ENCODE measurements at regions not wholly inside any gene's neighbourhood (a gene's known extent, or its start where the extent isn't known, plus 50 kb on each side); places are given as distances from the start of the nearest gene placed in this dataset.
"Not testable (repeated sequence)": the region's sequence is repeated elsewhere in the genome, so short reads cannot be mapped to it uniquely, and the experiment has no call there.

DNA sequence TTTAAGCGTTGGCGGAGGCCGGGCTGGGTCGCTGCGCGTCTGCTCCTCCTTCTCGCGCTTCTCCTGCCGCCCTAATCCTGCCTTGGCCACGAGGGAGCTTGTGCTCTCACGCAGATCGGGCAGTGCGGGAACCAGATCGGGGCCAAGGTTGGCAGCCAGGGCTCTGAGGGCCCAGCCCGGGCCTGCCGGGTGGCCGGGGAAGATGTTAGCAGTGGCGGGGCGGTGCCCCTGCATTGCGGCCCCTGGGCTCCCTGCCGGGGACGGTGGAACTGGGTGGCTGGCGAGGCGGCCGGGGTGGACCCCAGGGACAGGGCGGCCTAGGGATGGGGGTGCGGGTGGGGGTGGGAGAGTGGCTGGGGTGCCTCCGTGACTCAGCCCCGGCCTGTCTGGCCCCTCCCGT, 297.4 kb downstream of the CACNA1B start:
- H3K4me3 Mint-ChIP-seq (ENCODE audit: unreplicated experiment); POLR2A ChIA-PET; H3K9me3 Mint-ChIP-seq (ENCODE audit: unreplicated experiment); H3K27ac Mint-ChIP-seq (ENCODE audit: low read depth, unreplicated experiment); intact Hi-C loops (cut with micrococcal nuclease); BruUV-seq (replicated peaks); CTCF ChIA-PET; H3K36me3 Mint-ChIP-seq (ENCODE audit: insufficient read depth, unreplicated experiment); DNase-seq (ENCODE audit: unreplicated experiment); H3K4me1 Mint-ChIP-seq (ENCODE audit: insufficient read depth, unreplicated experiment); H3K27me3 Mint-ChIP-seq (ENCODE audit: insufficient read depth, unreplicated experiment): not testable (repeated sequence)

DNA sequence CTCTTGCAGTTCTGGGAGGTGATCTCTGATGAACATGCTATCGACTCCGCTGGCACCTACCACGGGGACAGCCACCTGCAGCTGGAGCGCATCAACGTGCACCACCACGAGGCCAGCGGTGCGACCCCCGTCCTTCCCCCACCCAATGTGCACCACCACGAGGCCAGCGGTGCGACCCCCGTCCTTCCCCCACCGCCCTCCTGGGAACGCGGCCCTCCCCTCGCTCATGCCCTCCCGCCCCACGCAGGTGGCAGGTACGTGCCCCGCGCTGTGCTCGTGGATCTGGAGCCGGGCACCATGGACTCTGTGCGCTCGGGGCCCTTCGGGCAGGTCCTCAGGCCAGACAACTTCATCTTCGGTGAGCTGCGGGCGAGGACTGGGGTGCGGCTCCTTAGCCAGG, 297.8 kb downstream of the CACNA1B start:
- H3K9me3 Mint-ChIP-seq (ENCODE audit: unreplicated experiment); BruUV-seq (replicated peaks); DNase-seq (ENCODE audit: unreplicated experiment); H3K4me1 Mint-ChIP-seq (ENCODE audit: insufficient read depth, unreplicated experiment); H3K4me3 Mint-ChIP-seq (ENCODE audit: unreplicated experiment); intact Hi-C loops (cut with micrococcal nuclease); H3K27me3 Mint-ChIP-seq (ENCODE audit: insufficient read depth, unreplicated experiment); H3K27ac Mint-ChIP-seq (ENCODE audit: low read depth, unreplicated experiment); POLR2A ChIA-PET; H3K36me3 Mint-ChIP-seq (ENCODE audit: insufficient read depth, unreplicated experiment); CTCF ChIA-PET: not testable (repeated sequence)

DNA sequence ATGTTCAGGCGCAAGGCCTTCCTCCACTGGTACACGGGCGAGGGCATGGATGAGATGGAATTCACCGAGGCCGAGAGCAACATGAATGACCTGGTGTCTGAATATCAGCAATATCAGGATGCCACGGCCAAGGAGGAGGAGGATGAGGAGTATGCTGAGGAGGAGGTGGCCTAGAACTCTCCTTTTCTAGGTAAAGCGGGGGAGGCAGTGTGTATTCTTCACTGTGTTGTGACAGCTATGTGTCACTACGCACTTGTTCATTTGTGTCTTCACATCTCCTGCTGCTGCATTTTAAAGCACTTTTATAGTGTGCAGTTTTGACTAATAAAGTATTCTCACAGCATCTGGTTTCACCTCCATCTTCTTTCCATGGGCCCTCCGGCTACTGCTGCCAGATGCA, 299.5 kb downstream of the CACNA1B start:
- H3K27me3 Mint-ChIP-seq (ENCODE audit: insufficient read depth, unreplicated experiment); H3K4me3 Mint-ChIP-seq (ENCODE audit: unreplicated experiment); POLR2A ChIA-PET; BruUV-seq (replicated peaks); H3K36me3 Mint-ChIP-seq (ENCODE audit: insufficient read depth, unreplicated experiment); H3K9me3 Mint-ChIP-seq (ENCODE audit: unreplicated experiment); H3K27ac Mint-ChIP-seq (ENCODE audit: low read depth, unreplicated experiment); H3K4me1 Mint-ChIP-seq (ENCODE audit: insufficient read depth, unreplicated experiment); intact Hi-C loops (cut with micrococcal nuclease); CTCF ChIA-PET; DNase-seq (ENCODE audit: unreplicated experiment): not testable (repeated sequence)

DNA sequence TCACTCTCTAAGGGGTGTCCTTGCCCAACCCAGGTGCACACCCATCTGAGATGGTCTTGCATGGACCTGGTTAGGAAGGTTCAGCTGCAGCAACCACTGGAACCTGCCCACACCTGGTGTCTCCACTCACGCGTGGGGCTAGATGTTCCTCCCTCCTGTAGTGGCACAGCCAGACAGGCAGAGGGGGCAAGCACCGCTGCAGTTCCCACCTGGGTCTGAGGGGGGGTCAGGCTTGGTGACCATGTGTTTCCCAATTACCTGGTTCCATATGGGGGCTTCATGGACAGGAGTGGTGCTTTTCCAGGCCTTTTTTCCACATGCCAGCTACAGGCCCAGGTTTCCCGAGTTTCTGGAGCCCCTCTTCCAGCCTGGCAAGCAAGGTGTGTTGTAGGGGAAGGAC, 301.4 kb downstream of the CACNA1B start:
- CTCF ChIA-PET, result not testable (repeated sequence)

DNA sequence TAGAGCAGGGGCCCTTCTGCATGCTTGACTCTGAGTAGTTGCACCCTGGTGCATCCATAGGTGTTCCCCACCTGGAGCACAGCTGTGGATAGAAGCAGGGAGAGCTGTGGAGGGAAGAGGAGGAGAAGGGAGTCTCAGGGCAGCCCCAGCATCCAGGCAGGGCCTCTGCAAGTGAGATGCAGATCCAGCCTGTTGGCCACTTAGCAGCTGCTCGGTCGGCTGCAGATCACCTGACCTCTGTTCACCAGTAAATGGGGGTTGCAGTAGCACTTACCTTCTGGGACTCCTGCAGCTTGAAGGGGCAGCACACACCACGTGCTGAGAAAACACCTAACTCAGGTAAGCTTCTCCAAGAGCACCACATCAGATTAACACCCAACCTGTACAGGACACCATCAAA, 302.1 kb downstream of the CACNA1B start:
- H3K36me3 Mint-ChIP-seq (ENCODE audit: insufficient read depth, unreplicated experiment); POLR2A ChIA-PET: not testable (repeated sequence)

More for the DNA sequence above, 301.4 kb downstream of the CACNA1B start:
- DNase-seq (ENCODE audit: unreplicated experiment); BruUV-seq (replicated peaks); H3K4me1 Mint-ChIP-seq (ENCODE audit: insufficient read depth, unreplicated experiment); H3K4me3 Mint-ChIP-seq (ENCODE audit: unreplicated experiment); H3K27ac Mint-ChIP-seq (ENCODE audit: low read depth, unreplicated experiment); H3K36me3 Mint-ChIP-seq (ENCODE audit: insufficient read depth, unreplicated experiment); intact Hi-C loops (cut with micrococcal nuclease); POLR2A ChIA-PET; H3K9me3 Mint-ChIP-seq (ENCODE audit: unreplicated experiment): not testable (repeated sequence)
- peaks cover 12% of the 10 kb centered on the region for H3K27me3 Mint-ChIP-seq (ENCODE audit: insufficient read depth, unreplicated experiment)

DNA sequence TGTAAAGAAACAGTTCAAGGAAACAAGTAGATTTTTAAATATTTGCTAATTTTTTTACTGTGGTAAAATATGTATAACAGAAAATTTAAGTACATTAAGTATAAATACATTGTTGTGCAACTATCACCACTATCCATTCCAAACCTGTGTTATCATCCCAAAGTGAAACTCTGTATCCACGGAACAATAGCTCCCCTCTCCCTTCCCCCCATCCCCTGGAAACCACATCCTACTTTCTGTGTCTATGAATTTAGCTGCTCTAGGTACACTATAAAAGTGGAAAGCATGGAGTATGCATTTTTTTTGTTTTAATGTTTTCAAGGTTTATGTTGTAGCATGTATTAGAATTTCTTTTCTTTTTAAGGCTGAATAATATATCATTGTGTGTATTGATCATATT, 304.4 kb downstream of the CACNA1B start:
- H3K9me3 Mint-ChIP-seq (ENCODE audit: unreplicated experiment), result not testable (repeated sequence)

More for the DNA sequence above, 302.1 kb downstream of the CACNA1B start:
- BruUV-seq (replicated peaks); H3K4me3 Mint-ChIP-seq (ENCODE audit: unreplicated experiment); DNase-seq (ENCODE audit: unreplicated experiment); H3K4me1 Mint-ChIP-seq (ENCODE audit: insufficient read depth, unreplicated experiment); H3K9me3 Mint-ChIP-seq (ENCODE audit: unreplicated experiment); CTCF ChIA-PET; intact Hi-C loops (cut with micrococcal nuclease); H3K27ac Mint-ChIP-seq (ENCODE audit: low read depth, unreplicated experiment): not testable (repeated sequence)
- peaks cover 13% of the 10 kb centered on the region for H3K27me3 Mint-ChIP-seq (ENCODE audit: insufficient read depth, unreplicated experiment)

DNA sequence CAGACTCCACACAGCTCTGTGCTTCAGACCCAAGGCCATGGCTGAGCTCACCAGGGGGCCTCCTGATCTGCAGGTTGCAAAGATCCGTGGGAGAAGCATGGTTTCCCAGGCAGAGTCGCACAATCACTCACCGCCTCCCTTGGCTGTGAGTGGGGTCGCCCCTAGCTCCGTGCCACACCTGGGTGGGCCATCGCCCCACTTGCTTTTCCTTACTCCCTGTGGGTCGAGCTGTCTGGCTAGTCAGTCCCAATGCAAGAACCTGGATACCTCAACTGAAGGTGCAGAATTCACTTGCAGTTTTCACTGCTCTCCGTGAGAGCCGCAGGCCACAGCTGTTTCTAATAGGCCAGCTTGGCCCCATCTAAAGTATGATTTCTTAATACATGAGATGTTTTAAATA, 319.6 kb downstream of the CACNA1B start:
- H3K4me1 Mint-ChIP-seq (ENCODE audit: insufficient read depth, unreplicated experiment); H3K4me3 Mint-ChIP-seq (ENCODE audit: unreplicated experiment); CTCF ChIA-PET; DNase-seq (ENCODE audit: unreplicated experiment); H3K9me3 Mint-ChIP-seq (ENCODE audit: unreplicated experiment); H3K27ac Mint-ChIP-seq (ENCODE audit: low read depth, unreplicated experiment); BruUV-seq (replicated peaks); POLR2A ChIA-PET; H3K36me3 Mint-ChIP-seq (ENCODE audit: insufficient read depth, unreplicated experiment); intact Hi-C loops (cut with micrococcal nuclease): not testable (repeated sequence)
- peaks cover 15% of the 10 kb centered on the region for H3K27me3 Mint-ChIP-seq (ENCODE audit: insufficient read depth, unreplicated experiment)

More for the DNA sequence above, 304.4 kb downstream of the CACNA1B start:
- CTCF ChIA-PET; POLR2A ChIA-PET; intact Hi-C loops (cut with micrococcal nuclease); BruUV-seq (replicated peaks); H3K36me3 Mint-ChIP-seq (ENCODE audit: insufficient read depth, unreplicated experiment); H3K4me3 Mint-ChIP-seq (ENCODE audit: unreplicated experiment); H3K4me1 Mint-ChIP-seq (ENCODE audit: insufficient read depth, unreplicated experiment); H3K27ac Mint-ChIP-seq (ENCODE audit: low read depth, unreplicated experiment); DNase-seq (ENCODE audit: unreplicated experiment): not testable (repeated sequence)
- peaks cover 27% of the 10 kb centered on the region for H3K27me3 Mint-ChIP-seq (ENCODE audit: insufficient read depth, unreplicated experiment)

DNA sequence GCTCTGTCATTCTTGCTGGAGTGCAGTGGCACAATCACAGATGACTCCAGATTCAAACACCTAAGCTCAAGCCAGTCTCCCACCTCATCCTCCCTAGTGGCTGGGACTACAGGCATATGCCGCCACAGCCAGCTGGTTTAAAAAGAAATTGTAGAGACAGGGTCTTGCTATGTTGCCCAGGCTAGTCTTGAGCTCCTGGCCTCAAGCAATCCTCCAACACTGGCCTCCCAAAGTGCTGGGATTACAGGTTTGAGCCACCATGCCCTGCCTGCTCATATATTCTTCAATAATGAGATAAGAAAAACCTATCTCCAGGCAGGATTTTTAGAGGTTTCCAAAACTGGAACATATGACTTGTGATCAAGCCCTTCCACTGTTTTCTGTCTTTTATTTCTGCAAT, 321.4 kb downstream of the CACNA1B start:
- DNase-seq (ENCODE audit: unreplicated experiment); H3K4me3 Mint-ChIP-seq (ENCODE audit: unreplicated experiment); POLR2A ChIA-PET; BruUV-seq (replicated peaks); H3K9me3 Mint-ChIP-seq (ENCODE audit: unreplicated experiment); H3K4me1 Mint-ChIP-seq (ENCODE audit: insufficient read depth, unreplicated experiment); CTCF ChIA-PET; H3K36me3 Mint-ChIP-seq (ENCODE audit: insufficient read depth, unreplicated experiment); H3K27ac Mint-ChIP-seq (ENCODE audit: low read depth, unreplicated experiment); intact Hi-C loops (cut with micrococcal nuclease): not testable (repeated sequence)
- H3K27me3 Mint-ChIP-seq (ENCODE audit: insufficient read depth, unreplicated experiment), result peaks cover 15% of the 10 kb centered on the region

DNA sequence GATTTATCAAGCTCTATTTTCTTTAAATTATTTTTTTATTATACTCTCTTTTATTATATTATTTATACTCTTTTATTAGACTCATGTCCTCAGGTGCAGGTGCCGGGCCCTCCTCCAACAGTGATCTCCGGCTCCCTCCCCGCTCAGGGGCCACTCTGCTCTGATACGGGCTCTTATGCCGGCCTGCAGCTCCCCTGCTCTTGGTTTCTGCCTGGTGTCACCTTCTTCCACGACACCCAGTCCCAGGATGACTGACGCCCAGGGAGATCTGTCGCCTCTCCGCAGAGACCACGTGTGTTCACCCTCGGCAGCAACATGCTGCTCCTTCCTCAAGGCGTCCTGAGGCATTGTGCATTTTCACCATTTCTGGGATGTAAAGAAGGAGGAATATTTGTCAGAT, 322.3 kb downstream of the CACNA1B start:
- POLR2A ChIA-PET; BruUV-seq (replicated peaks); DNase-seq (ENCODE audit: unreplicated experiment); H3K4me1 Mint-ChIP-seq (ENCODE audit: insufficient read depth, unreplicated experiment); CTCF ChIA-PET; H3K4me3 Mint-ChIP-seq (ENCODE audit: unreplicated experiment); H3K9me3 Mint-ChIP-seq (ENCODE audit: unreplicated experiment); intact Hi-C loops (cut with micrococcal nuclease); H3K27ac Mint-ChIP-seq (ENCODE audit: low read depth, unreplicated experiment); H3K36me3 Mint-ChIP-seq (ENCODE audit: insufficient read depth, unreplicated experiment): not testable (repeated sequence)
- peaks cover 15% of the 10 kb centered on the region for H3K27me3 Mint-ChIP-seq (ENCODE audit: insufficient read depth, unreplicated experiment)

DNA sequence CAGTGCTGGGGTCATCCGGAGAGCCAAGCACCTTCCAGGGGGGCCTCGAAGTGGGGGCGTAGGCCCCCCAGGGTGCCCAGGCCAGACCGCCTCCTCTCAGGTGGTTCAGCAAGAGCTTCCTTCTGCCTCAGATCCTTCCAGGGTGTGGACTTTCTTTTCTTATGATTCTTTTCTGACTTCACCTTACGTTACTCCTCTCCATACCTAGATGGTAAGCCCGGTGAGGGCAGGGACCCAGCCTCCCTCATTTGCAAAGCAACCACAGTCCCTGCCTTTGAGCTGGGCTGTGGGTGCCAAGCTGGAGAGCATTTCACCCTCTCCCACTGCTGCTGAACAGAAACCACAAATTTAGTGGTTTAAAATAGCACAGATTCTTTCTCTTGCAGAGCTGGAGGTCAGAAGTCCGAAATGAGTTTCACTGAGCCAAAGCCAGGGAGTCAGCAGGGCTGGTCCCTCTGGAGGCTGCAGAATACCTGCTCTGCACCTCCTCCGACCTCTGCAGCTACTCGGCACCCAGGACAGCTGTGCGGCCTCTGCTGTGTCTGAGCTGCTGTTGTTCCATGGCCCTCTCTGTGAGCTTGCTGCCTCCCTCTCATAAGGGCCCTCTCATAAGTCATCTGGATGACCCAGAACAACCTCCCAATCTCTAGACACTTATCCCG, 323.0 kb downstream of the CACNA1B start:
- CTCF ChIA-PET; DNase-seq (ENCODE audit: unreplicated experiment); H3K4me1 Mint-ChIP-seq (ENCODE audit: insufficient read depth, unreplicated experiment); POLR2A ChIA-PET; H3K4me3 Mint-ChIP-seq (ENCODE audit: unreplicated experiment); H3K9me3 Mint-ChIP-seq (ENCODE audit: unreplicated experiment); intact Hi-C loops (cut with micrococcal nuclease); BruUV-seq (replicated peaks); H3K36me3 Mint-ChIP-seq (ENCODE audit: insufficient read depth, unreplicated experiment); H3K27ac Mint-ChIP-seq (ENCODE audit: low read depth, unreplicated experiment): not testable (repeated sequence)
- H3K27me3 Mint-ChIP-seq (ENCODE audit: insufficient read depth, unreplicated experiment), result peaks cover 15% of the 10 kb centered on the region
